ENCODE measurements at regions not wholly inside any gene's neighbourhood (a gene's known extent, or its start where the extent isn't known, plus 50 kb on each side); places are given as distances from the start of the nearest gene placed in this dataset.

GRCh38 chr5:160479220-160479619 is 57.6 kb downstream of the PTTG1 start:
- DNase-seq (ENCODE audit: low spot score) = no peak
- TF ChIP-seq CTCF (IDR thresholded peaks at IDR 0.05) = no peak
- Histone ChIP-seq H3K27ac (no peak overlapping the region), H3K4me3 (no peak overlapping the region)

- Histone ChIP-seq H3K4me3 (peak overlapping the region; percentile 30), H3K27ac (no peak overlapping the region)
- DNase-seq (ENCODE audit: low spot score) = no peak
- no peak for TF ChIP-seq CTCF (IDR thresholded peaks at IDR 0.05)
These were observed 58.3 kb downstream of the PTTG1 start for GRCh38 chr5:160479926-160480325.

GRCh38 chr5:160480652-160481051 is 59.0 kb downstream of the PTTG1 start:
- no peak overlapping the region for H3K4me3 ChIP-seq
- TF ChIP-seq CTCF (IDR thresholded peaks at IDR 0.05) = no peak
- DNase-seq (ENCODE audit: low spot score) = no peak
- no peak overlapping the region for H3K27ac ChIP-seq

DNA sequence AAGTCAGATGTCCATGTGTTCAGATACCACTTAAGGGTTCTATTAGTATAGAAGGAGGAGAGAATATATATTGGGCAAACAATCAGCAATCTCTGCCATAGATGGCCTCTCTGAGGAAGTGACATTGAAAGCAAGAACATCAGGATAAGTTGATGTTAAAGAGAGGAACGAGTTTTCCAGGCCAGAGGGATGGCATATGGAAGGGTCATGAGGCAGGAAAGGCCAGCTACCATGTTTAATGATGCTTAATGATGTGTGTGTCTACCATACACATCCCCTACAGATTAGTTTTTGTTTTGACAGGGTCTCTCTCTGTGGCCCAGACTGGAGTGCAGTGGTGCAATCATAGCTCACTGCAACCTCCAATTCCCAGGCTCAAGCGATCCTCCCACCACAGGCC is 63.0 kb downstream of the PTTG1 start:
- Histone ChIP-seq H3K27ac (no peak overlapping the region), H3K4me3 (no peak overlapping the region)
- no peak for DNase-seq (ENCODE audit: low spot score)
- TF ChIP-seq CTCF (IDR thresholded peaks at IDR 0.05) = no peak

GRCh38 chr5:160485364-160485969 is 63.8 kb downstream of the PTTG1 start:
- Histone ChIP-seq H3K27ac (no peak overlapping the region), H3K4me3 (no peak overlapping the region)
- DNase-seq (ENCODE audit: low spot score) = no peak
- no peak for TF ChIP-seq CTCF (IDR thresholded peaks at IDR 0.05)

DNA sequence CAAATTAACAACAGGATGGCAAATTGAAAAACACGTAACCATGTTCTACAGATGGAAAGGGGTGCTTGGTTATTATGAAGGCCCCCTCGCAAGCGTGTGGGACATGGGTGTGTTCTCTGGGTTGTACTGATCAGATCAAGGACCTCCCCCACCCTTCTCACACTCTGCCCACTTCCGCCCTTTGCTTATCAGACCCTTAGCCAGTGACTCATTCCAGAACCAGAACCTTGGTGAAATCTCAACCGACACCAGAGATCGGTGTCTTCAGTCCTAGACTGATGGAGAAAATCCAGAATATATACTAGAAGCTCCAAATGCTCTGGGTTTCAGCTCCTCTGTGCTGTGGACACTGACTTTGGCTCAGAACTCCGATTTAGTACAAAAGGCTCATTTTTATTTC is 64.9 kb downstream of the PTTG1 start:
- no peak for TF ChIP-seq CTCF (IDR thresholded peaks at IDR 0.05)
- no peak overlapping the region for H3K4me3 ChIP-seq
- no peak overlapping the region for H3K27ac ChIP-seq
- DNase-seq (ENCODE audit: low spot score) = no peak

- no peak overlapping the region for H3K27ac ChIP-seq
- no peak for DNase-seq (ENCODE audit: low spot score)
- no peak overlapping the region for H3K4me3 ChIP-seq
- no peak for TF ChIP-seq CTCF (IDR thresholded peaks at IDR 0.05)
These were observed 67.0 kb downstream of the PTTG1 start for GRCh38 chr5:160488394-160489325.
